ENCODE measurements at regions not wholly inside any gene's neighbourhood (a gene's known extent, or its start where the extent isn't known, plus 50 kb on each side); places are given as distances from the start of the nearest gene placed in this dataset.
A peak's percentile ranks its signal among the peaks of the same experiment; 100 is the strongest.

GRCh38 chr12:131282292-131283080 lies 328.8 kb downstream of the ADGRD1 start:
- 23% methylated on average over 30 of the region's 33 CpGs for WGBS (ENCODE audit: insufficient coverage, low coverage, missing lambda C conversion rate)
- BruUV-seq (replicated peaks): no TSS peak
- FAIRE-seq: no peak
- Histone ChIP-seq H4K20me1 (replicated peaks; ENCODE audit: control insufficient read depth, insufficient read depth, low read length) (no peaks in the 10 kb centered on the region), H3K27me3 (ENCODE audit: control insufficient read depth in 2 of 2, insufficient read depth in 2 of 2, low read length in 2 of 2) (peaks cover 12 to 50% of the 10 kb centered on the region in 2 experiments), H3K4me2 (ENCODE audit: insufficient read depth, low read length) (no peak overlapping the region), H3K9me3 (replicated peaks; ENCODE audit: control insufficient read depth, insufficient read depth, low read depth, low read length) (no peaks in the 10 kb centered on the region), H2AFZ (ENCODE audit: low read depth, low read length) (no peak overlapping the region), H3K9ac (ENCODE audit: insufficient read depth in 1 of 2, low read depth in 2 of 2, low read length in 2 of 2) (no peak overlapping the region), H3K4me1 (replicated peaks in 1 of 2; ENCODE audit: control insufficient read depth in 2 of 2, insufficient read depth in 2 of 2, low read length in 2 of 2) (peaks cover 0 to 22% of the 10 kb centered on the region in 2 experiments; a peak in 2 of 5 replicates), H3K4me3 (no peak overlapping the region), H3K27ac (ENCODE audit: extremely low read depth, low read depth, low read length) (no peak overlapping the region), H3K36me3 (ENCODE audit: control insufficient read depth, insufficient read depth, low read length) (no peaks in the 10 kb centered on the region), H3K9me1 (ENCODE audit: control insufficient read depth, insufficient read depth, low read length) (no peaks in the 10 kb centered on the region), H3K79me2 (ENCODE audit: control insufficient read depth, insufficient read depth, low read length) (no peaks in the 10 kb centered on the region)
- no peak for DNase-seq (ENCODE audit: extremely low read depth in 1 of 4, low spot score in 3 of 4)
- in situ Hi-C loops (cut with MboI) (no loop called here), intact Hi-C loops (cut with micrococcal nuclease) (no loop called here)
- TF ChIP-seq CREM (IDR thresholded peaks at IDR 0.05; ENCODE audit: low read depth) (peak; percentile 44; the same call in 1 of the 2 replicates), ATF1 (CRISPR knock-in tag; IDR thresholded peaks at IDR 0.05) (no peak), ATF1 (tag; IDR thresholded peaks at IDR 0.05) (0 out of 2 replicates have a peak, but pooled peaks have one; percentile 27), ZBTB11 (CRISPR knock-in tag; IDR thresholded peaks at IDR 0.05) (no peak)
- ATAC-seq: no peak
- POLR2A ChIA-PET: interaction anchor here (0.6 kb wide), 1 partner anchor 21 kb away, joined by 3 read pairs; no protein-coding TSS in a partner anchor
- CTCF ChIA-PET (ENCODE audit: low intra/inter-chr PET ratio): no interaction called here
